ENCODE measurements at regions not wholly inside any gene's neighbourhood (a gene's known extent, or its start where the extent isn't known, plus 50 kb on each side); places are given as distances from the start of the nearest gene placed in this dataset.
A peak's percentile ranks its signal among the peaks of the same experiment; 100 is the strongest.
"Not testable (repeated sequence)": the region's sequence is repeated elsewhere in the genome, so short reads cannot be mapped to it uniquely, and the experiment has no call there.

GRCh38 chrX:55326985-55327384, 62.3 kb upstream of the PAGE3 start:
- Histone ChIP-seq H3K27ac (ENCODE audit: low read depth, low read length) (no peak overlapping the region), H3K4me3 (ENCODE audit: low read depth, low read length) (no peak overlapping the region), H3K36me3 (ENCODE audit: control insufficient read depth, insufficient read depth, low read length) (no peaks in the 10 kb centered on the region), H3K9me3 (ENCODE audit: control insufficient read depth, insufficient read depth, low read depth, low read length) (peaks cover 29% of the 10 kb centered on the region; the same call in 1 of the 2 replicates), H3K9ac (ENCODE audit: low read length) (no peak overlapping the region), H3K4me1 (ENCODE audit: control insufficient read depth, insufficient read depth, low read length) (no peaks in the 10 kb centered on the region), H3K27me3 (ENCODE audit: control insufficient read depth, insufficient read depth, low read length) (no peaks in the 10 kb centered on the region)

GRCh38 chrX:55335296-55335695, 70.6 kb upstream of the PAGE3 start:
- Histone ChIP-seq H3K4me3 (ENCODE audit: low read depth, low read length) (no peak overlapping the region), H3K9me3 (ENCODE audit: control insufficient read depth, insufficient read depth, low read depth, low read length) (peaks cover 29% of the 10 kb centered on the region; the same call in 1 of the 2 replicates), H3K4me1 (ENCODE audit: control insufficient read depth, insufficient read depth, low read length) (no peaks in the 10 kb centered on the region), H3K36me3 (ENCODE audit: control insufficient read depth, insufficient read depth, low read length) (no peaks in the 10 kb centered on the region), H3K9ac (ENCODE audit: low read length) (no peak overlapping the region), H3K27ac (ENCODE audit: low read depth, low read length) (no peak overlapping the region), H3K27me3 (ENCODE audit: control insufficient read depth, insufficient read depth, low read length) (no peaks in the 10 kb centered on the region; the same call in 1 of the 2 replicates)

DNA sequence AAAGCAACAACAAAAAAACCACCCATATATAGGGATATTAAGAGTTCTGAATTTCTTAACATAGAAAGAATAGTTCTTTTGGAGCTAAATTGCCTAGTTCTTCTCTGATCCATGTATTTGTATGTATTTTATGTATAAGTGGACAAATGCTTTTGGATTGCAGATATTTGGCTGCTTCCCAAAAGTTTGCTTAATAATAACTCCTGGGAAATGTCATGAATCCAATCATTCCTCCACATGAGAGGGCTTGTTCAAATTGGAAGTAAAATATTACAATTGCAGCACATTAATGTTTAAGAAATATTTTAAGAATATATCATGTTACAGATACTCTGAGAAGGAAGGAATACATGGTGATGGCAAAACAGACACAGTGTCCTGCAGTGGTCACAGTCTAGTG, 71.5 kb upstream of the PAGE3 start:
- Histone ChIP-seq H3K9ac (ENCODE audit: low read length) (no peak overlapping the region), H3K36me3 (ENCODE audit: control insufficient read depth, insufficient read depth, low read length) (no peaks in the 10 kb centered on the region), H3K27me3 (ENCODE audit: control insufficient read depth, insufficient read depth, low read length) (no peaks in the 10 kb centered on the region; the same call in 1 of the 2 replicates), H3K4me3 (ENCODE audit: low read depth, low read length) (no peak overlapping the region), H3K4me1 (ENCODE audit: control insufficient read depth, insufficient read depth, low read length) (peaks cover 6% of the 10 kb centered on the region; the same call in 1 of the 2 replicates), H3K27ac (ENCODE audit: low read depth, low read length) (no peak overlapping the region), H3K9me3 (ENCODE audit: control insufficient read depth, insufficient read depth, low read depth, low read length) (peaks cover 29% of the 10 kb centered on the region; the same call in 1 of the 2 replicates)

GRCh38 chrX:55340896-55341433, 76.2 kb upstream of the PAGE3 start:
- Histone ChIP-seq H3K4me3 (ENCODE audit: low read depth, low read length) (no peak overlapping the region), H3K9me3 (ENCODE audit: control insufficient read depth, insufficient read depth, low read depth, low read length) (peaks cover 20% of the 10 kb centered on the region; the same call in 1 of the 2 replicates), H3K4me1 (ENCODE audit: control insufficient read depth, insufficient read depth, low read length) (peaks cover 17% of the 10 kb centered on the region; the same call in 1 of the 2 replicates), H3K27ac (ENCODE audit: low read depth, low read length) (no peak overlapping the region), H3K9ac (ENCODE audit: low read length) (no peak overlapping the region), H3K27me3 (ENCODE audit: control insufficient read depth, insufficient read depth, low read length) (no peaks in the 10 kb centered on the region), H3K36me3 (ENCODE audit: control insufficient read depth, insufficient read depth, low read length) (no peaks in the 10 kb centered on the region)

GRCh38 chrX:55342533-55343501, 78.1 kb upstream of the PAGE3 start:
- H3K36me3 ChIP-seq (ENCODE audit: control insufficient read depth, insufficient read depth, low read length) = no peaks in the 10 kb centered on the region
- H3K4me1 ChIP-seq (ENCODE audit: control insufficient read depth, insufficient read depth, low read length) = peaks cover 17% of the 10 kb centered on the region; the same call in 1 of the 2 replicates
- H3K27me3 ChIP-seq (ENCODE audit: control insufficient read depth, insufficient read depth, low read length) = no peaks in the 10 kb centered on the region
- H3K9me3 ChIP-seq (ENCODE audit: control insufficient read depth, insufficient read depth, low read depth, low read length) = peaks cover 20% of the 10 kb centered on the region; the same call in 1 of the 2 replicates
- no peak overlapping the region for H3K9ac ChIP-seq (ENCODE audit: low read length)
- H3K27ac ChIP-seq (ENCODE audit: low read depth, low read length) = no peak overlapping the region
- H3K4me3 ChIP-seq (ENCODE audit: low read depth, low read length) = 0 out of 2 replicates have a peak overlapping the region, but pooled peaks have one; percentile 15

DNA sequence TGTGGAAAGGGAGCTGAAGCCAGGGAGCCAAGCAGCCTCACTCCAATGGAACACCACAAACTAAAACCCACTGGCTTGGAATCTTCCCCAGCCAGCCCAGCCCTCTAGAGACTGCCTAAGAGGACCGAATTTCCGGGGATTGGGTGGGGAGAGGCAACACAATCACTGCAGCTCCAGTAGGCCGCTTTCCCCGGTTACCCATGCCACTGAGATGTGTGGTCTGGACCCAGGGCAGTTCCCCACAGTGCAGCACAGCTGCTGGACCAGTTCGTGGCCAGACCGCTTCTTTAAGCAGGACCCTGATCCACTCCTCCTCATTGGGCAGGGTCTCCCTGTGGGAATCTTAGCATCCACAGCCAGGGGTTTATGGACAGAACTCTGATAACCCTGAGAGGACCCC, 91.9 kb upstream of the PAGE3 start:
- Histone ChIP-seq H3K36me3 (ENCODE audit: control insufficient read depth, insufficient read depth, low read length) (no peaks in the 10 kb centered on the region), H3K27ac (ENCODE audit: low read depth, low read length) (no peak overlapping the region), H3K27me3 (ENCODE audit: control insufficient read depth, insufficient read depth, low read length) (peaks cover 7% of the 10 kb centered on the region; the same call in 1 of the 2 replicates), H3K9me3 (ENCODE audit: control insufficient read depth, insufficient read depth, low read depth, low read length) (peaks cover 28% of the 10 kb centered on the region; the same call in 1 of the 2 replicates), H3K4me1 (ENCODE audit: control insufficient read depth, insufficient read depth, low read length) (no peaks in the 10 kb centered on the region), H3K9ac (ENCODE audit: low read length) (no peak overlapping the region), H3K4me3 (ENCODE audit: low read depth, low read length) (no peak overlapping the region)

DNA sequence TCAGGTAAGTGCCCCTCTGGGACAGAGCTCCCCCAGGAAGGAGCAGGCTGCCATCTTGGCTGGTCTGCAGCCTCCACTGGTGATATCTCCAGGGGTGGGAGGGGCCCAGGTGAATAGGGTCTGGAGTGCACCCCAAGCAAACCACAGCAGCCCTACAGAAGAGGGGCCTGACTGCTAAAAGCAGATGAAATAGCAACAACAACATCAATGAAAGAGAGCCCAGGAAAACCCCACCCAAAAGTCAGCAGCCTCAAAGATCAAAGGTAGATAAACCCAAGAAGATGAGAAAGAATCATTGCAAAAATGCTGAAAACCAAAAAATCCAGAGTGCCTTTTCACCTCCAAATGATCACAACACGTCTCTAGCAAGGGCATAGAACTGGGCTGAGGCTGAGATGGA, 92.5 kb upstream of the PAGE3 start:
- Histone ChIP-seq H3K4me1 (ENCODE audit: control insufficient read depth, insufficient read depth, low read length) (no peaks in the 10 kb centered on the region), H3K36me3 (ENCODE audit: control insufficient read depth, insufficient read depth, low read length) (no peaks in the 10 kb centered on the region), H3K27ac (ENCODE audit: low read depth, low read length) (no peak overlapping the region), H3K9ac (ENCODE audit: low read length) (no peak overlapping the region), H3K27me3 (ENCODE audit: control insufficient read depth, insufficient read depth, low read length) (peaks cover 2% of the 10 kb centered on the region; the same call in 1 of the 2 replicates), H3K9me3 (ENCODE audit: control insufficient read depth, insufficient read depth, low read depth, low read length) (peaks cover 28% of the 10 kb centered on the region; the same call in 1 of the 2 replicates), H3K4me3 (ENCODE audit: low read depth, low read length) (no peak overlapping the region)

- Histone ChIP-seq H3K4me3 (ENCODE audit: low read depth, low read length) (no peak overlapping the region), H3K36me3 (ENCODE audit: control insufficient read depth, insufficient read depth, low read length) (no peaks in the 10 kb centered on the region), H3K4me1 (ENCODE audit: control insufficient read depth, insufficient read depth, low read length) (no peaks in the 10 kb centered on the region), H3K9me3 (ENCODE audit: control insufficient read depth, insufficient read depth, low read depth, low read length) (peaks cover 27% of the 10 kb centered on the region; the same call in 1 of the 2 replicates), H3K9ac (ENCODE audit: low read length) (no peak overlapping the region), H3K27me3 (ENCODE audit: control insufficient read depth, insufficient read depth, low read length) (no peaks in the 10 kb centered on the region), H3K27ac (ENCODE audit: low read depth, low read length) (no peak overlapping the region)
These were observed 72.5 kb upstream of the MAGEH1 start for GRCh38 chrX:55379396-55379795.

DNA sequence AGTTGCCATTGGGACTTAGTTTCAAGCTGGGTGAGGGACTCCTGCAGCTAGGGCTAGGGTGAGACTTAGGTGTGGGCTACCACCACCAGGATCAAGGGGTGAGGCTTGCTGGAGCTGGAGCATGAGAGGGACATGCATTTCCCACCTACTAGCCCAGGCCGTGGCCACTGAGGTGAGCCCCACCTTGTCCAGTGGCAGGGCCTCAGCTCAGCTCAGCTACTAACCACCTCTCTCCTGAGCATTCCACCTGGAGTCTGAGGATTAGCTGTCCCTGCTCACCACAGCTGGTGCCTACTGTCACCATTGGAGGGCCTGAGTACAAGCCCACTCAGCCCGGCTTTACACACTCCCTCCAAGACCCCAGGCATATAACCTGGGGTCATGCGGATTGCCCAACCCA, 62.6 kb upstream of the MAGEH1 start:
- Histone ChIP-seq H3K9me3 (ENCODE audit: control insufficient read depth, insufficient read depth, low read depth, low read length) (peaks cover 45% of the 10 kb centered on the region), H3K27me3 (ENCODE audit: control insufficient read depth, insufficient read depth, low read length) (no peaks in the 10 kb centered on the region), H3K4me1 (ENCODE audit: control insufficient read depth, insufficient read depth, low read length) (no peaks in the 10 kb centered on the region), H3K9ac (ENCODE audit: low read length) (no peak overlapping the region), H3K27ac (ENCODE audit: low read depth, low read length) (no peak overlapping the region), H3K4me3 (ENCODE audit: low read depth, low read length) (no peak overlapping the region), H3K36me3 (ENCODE audit: control insufficient read depth, insufficient read depth, low read length) (no peaks in the 10 kb centered on the region)

- not testable (repeated sequence) for H3K36me3 ChIP-seq (ENCODE audit: control insufficient read depth, insufficient read depth, low read length); H3K27me3 ChIP-seq (ENCODE audit: control insufficient read depth, insufficient read depth, low read length); H3K27ac ChIP-seq (ENCODE audit: low read depth, low read length); H3K9ac ChIP-seq (ENCODE audit: low read length); H3K4me3 ChIP-seq (ENCODE audit: low read depth, low read length); H3K4me1 ChIP-seq (ENCODE audit: control insufficient read depth, insufficient read depth, low read length)
- H3K9me3 ChIP-seq (ENCODE audit: control insufficient read depth, insufficient read depth, low read depth, low read length) = peaks cover 12% of the 10 kb centered on the region; the same call in 1 of the 2 replicates
These were observed 55.1 kb upstream of the MAGEH1 start for GRCh38 chrX:55396836-55397235.

Data from HUES6 (cell line).